GM19240 (cell line): ENCODE measurements at regions not wholly inside any gene's neighbourhood (a gene's known extent, or its start where the extent isn't known, plus 50 kb on each side); places are given as distances from the start of the nearest gene placed in this dataset.

Source experiments
- DNase-seq: peaks from one replicate; pipeline ENCODE4 v3.0.0; 2011; ENCODE audit warnings: low spot score; ENCODE audit not compliant: insufficient read length

GRCh38 chr11:42462558-42463310 lies 849.1 kb upstream of the API5 start:
- no peak for DNase-seq

GRCh38 chr11:42465623-42466022 lies 846.2 kb upstream of the API5 start:
- no peak for DNase-seq

DNA sequence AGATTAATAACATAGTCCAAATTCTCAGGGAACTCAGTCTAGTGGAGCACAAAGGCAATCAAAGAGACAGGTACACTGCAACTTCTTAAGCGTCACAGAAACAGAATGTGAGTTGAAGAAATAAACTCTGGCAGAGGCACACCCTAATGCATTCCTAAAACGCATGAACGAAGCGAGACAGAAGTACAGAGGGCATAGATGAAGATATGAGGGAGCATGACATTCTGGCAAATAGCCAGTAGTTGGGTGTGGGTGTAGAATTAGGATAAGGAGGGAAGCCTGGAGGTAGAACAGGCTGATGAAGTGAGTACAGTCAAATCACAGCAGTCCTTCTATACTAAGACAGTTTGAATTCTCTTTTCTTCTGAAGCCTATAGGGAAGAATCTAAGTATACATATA lies 838.7 kb upstream of the API5 start:
- no peak for DNase-seq

GRCh38 chr11:42482822-42483221 lies 829.0 kb upstream of the API5 start:
- no peak for DNase-seq

DNA sequence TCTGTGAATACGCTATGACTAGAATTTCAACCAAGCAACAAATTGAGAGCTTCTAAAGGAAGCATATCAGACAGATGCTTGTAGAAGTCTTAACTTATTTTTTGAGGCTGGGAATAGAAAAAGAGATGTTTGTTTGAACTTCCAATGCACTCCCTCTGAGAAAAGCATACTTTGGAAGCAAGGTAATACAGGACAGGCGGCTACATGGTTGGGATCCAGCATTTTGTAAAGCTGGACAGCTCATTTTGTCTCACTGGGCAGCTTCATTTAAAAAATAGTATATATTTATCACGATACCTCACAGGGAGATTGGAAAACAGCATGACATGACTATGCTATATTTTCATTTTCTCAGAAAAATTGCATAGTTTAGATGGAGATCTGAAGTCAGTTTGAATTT lies 821.3 kb upstream of the API5 start:
- DNase-seq: no peak

DNA sequence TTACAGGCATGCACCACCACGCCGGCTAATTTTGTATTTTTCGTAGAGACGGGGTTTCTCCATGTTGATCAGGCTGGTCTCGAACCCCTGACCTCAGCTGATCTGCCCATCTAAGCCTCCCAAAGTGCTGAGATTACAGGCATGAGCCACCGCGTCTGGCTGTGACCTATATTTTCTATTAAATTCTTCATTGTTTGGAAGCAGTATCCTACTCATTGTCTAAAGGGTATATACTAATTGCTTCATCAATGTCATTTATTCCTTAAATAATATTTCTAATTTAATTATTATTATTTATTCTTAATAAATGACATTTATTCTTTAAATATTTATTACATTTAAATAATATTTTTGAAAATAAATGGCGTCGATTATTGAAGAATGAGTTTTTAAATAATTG lies 817.3 kb upstream of the API5 start:
- no peak for DNase-seq

DNA sequence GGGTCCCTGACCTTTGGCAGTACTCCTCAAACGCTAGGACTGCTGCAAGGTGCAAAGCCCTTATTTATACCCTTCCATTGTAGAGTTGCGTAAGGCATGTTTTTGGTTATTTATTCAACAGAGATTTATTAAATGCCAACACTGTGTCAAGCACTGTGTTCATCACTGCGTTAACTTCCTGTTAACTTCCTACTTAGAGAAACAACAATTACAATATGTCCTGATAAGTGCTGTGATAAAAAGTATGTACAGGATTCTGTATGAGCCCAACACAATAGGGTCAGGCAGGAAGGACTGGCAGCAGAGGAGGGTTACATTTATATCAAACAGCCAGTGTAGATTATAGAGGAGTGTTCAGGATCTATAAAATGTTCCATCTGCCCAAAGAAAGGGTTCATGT lies 812.8 kb upstream of the API5 start:
- DNase-seq: no peak

- DNase-seq: no peak
Measured at GRCh38 chr11:42502151-42502550, 809.6 kb upstream of the API5 start.

- DNase-seq: no peak
Measured at GRCh38 chr11:42521994-42522393, 789.8 kb upstream of the API5 start.

- peak; percentile 2 for DNase-seq
Measured at GRCh38 chr11:42524534-42525227, 787.1 kb upstream of the API5 start.

- DNase-seq: no peak
Measured at GRCh38 chr11:42526426-42526825, 785.4 kb upstream of the API5 start.

GRCh38 chr11:42528471-42528870 lies 783.3 kb upstream of the API5 start:
- DNase-seq: no peak

DNA sequence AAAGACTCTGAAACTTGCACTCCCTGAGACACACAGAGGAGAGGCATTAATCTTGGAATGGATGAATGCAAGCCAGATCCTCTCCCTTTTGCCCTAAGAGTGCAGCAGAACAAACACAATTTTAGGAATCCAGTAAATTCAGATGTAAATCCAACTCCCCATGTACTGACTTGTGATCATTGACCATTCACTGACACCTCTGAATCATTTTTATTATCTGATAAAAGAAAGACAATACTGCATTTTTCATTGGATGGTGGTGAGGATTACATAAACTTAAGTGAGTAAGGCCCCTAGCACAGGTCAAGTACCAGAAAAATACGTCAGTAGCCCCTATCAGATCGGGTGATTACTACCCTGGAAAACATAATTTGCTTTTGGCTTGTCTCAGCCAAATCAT lies 782.9 kb upstream of the API5 start:
- DNase-seq: no peak

DNA sequence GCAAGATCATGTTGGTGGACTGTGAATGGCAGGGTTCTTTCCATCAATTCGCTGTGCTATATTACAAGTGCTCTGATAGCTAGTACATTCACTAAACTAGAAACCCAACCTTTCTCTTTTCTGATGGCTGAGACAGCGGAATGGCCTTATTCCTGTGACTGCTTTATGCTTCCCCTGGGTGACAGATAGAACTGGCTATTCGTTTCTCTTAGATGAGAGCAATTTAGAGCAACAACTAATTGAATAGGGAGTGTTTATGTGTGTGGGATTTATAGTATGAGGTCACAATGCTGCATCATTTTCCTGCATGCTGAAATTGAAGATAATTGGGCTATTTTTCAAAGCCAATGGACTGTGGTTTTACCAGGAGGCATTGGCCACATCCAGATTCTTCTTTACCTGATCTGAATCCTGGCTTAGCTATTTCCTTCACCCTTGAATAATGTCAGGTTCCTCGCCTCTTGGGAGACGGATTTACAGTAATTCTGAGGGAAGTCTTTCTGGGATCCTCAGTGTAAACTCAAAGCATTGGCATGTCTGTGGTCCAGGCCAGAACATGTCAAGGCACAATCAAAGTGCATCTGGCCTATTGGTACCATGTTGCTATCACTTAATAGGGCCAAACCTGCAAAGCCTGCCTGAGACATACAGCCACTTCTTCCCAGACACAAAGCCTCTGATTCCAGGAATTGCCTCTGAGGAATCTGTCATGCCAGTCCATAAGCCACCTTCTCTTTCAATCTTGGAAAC lies 775.0 kb upstream of the API5 start:
- no peak for DNase-seq

GRCh38 chr11:42542336-42542735 lies 769.5 kb upstream of the API5 start:
- no peak for DNase-seq

DNA sequence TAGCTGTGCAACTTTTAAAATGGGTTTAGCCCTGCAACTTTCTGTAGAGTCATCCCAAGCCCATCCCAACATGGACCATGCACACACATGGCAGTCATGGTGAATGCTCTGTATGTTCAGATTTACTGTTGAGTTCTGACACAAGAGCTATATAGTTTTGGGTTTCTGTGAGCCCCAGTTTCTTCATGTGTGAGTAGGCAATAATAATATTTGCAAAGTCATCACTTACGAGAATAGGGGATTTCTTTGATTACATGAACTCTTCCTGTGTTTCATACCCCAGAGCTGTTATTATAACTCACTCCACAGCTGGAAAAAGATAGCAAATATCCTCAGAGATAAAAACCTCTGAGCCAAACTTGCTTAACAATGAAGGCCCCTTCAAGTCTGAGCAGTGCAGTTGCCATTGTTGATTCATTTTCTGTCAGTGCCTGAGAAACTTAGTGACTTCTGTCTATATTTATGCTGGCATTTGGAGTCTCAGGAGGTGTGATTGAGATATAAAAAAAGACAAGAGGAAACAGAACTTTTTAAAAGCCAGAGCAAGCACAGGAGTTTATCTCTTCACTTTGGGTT lies 767.9 kb upstream of the API5 start:
- DNase-seq: no peak

DNA sequence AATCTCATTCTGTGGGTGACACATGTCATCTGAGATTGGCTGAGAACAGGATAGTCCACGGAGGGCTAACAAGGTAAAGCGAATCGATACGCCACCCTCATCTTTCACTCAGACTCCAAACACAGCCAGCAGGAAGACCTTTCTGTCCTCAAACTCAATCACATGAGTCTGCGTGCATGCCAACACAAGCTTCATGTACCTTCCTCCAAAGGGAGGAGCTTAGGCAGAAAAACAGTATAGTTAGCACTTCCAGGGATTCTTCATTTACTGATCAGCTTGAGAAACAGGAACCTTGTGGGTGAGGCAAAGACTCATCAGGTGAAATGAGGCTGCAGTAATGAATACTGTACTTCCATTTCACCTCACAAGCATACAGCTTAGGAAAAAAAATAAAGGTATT lies 767.1 kb upstream of the API5 start:
- no peak for DNase-seq

- no peak for DNase-seq
Measured at GRCh38 chr11:42545954-42546353, 765.8 kb upstream of the API5 start.

DNA sequence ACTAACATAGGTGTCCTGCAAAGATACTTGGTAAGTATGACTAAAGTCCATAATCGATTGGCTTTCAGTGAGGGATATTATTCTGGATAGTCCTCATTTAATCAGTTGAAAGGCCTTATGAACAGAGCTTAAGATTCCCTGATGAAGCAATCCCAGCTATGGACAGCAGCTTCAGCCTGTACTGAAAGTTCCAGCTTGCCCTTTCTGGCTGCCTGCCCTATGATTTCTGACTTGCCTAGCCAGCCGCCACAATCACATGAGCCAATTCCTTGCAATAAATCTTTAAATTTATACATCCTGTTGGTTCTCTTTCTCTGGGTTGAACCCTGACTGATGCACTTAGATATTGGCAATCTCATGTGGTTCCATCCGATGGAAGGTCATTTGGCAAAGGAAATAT lies 759.0 kb upstream of the API5 start:
- no peak for DNase-seq

- DNase-seq: no peak
Measured at GRCh38 chr11:42555190-42555589, 756.6 kb upstream of the API5 start.

DNA sequence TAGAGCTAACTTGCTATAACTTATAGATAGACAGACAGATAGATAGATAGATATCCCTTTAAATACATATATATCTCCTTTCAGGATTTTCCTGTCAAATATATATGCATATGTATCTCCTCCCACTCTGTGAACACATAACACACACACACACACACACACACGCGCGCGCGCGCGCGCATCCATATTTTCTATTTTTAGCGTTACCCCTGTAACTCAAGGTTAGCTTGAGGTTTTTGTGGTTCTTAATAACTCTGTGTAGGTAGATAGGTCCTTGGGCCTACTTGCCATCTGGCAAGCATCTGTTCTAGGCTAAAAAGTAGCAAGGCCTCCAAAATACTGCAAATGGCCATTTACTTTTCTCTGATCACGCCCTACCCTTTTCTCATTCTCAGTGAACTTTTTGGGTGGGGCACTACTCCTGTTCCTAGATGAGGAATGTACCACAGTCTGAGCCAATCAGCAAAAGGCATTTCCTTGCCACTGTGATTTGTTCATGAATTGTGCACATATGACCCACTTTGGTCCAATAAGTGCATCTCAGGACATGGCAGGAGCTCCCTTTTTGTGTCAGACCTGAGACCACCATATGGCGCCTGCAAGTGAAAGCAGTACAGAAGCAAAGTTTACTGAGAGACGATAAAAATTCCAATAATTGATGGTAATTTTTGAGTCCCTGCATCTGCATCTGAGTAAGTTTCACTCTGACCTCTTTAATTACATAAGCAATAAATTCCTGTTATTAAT lies 740.5 kb upstream of the API5 start:
- no peak for DNase-seq
